ENCODE measurements at regions not wholly inside any gene's neighbourhood (a gene's known extent, or its start where the extent isn't known, plus 50 kb on each side); places are given as distances from the start of the nearest gene placed in this dataset.

DNA sequence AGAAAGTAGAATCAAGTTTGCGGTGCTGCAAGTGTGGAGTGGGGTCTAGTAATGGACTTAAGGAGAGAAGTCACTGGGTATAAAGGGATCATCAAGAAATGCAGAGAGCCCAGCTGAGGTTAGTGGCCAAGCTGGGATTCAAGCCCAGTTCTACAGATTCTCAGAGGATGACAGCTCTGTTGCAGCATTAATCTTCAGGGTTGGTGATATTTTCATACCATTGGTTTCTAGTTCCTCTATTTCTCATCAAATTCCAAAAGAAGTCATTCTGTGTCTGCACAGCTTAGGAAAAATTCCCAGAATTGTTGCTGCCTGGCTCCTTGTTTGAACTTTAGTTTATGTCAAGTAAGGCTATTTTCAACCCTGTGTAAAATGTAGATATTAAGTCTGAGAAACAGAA, 169.5 kb upstream of the NTF3 start:
- TF ChIP-seq, protein P1, sequence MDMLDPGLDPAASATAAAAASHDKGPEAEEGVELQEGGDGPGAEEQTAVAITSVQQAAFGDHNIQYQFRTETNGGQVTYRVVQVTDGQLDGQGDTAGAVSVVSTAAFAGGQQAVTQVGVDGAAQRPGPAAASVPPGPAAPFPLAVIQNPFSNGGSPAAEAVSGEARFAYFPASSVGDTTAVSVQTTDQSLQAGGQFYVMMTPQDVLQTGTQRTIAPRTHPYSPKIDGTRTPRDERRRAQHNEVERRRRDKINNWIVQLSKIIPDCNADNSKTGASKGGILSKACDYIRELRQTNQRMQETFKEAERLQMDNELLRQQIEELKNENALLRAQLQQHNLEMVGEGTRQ (IDR thresholded peaks at IDR 0.05; ENCODE audit: borderline replicate concordance, low read depth, low read length): no peak
- no peak for TF ChIP-seq EP300 (IDR thresholded peaks at IDR 0.05; ENCODE audit: borderline replicate concordance in 1 of 2, low read depth in 1 of 2, low read length in 1 of 2)
- TF ChIP-seq RAD21 (IDR thresholded peaks at IDR 0.05; ENCODE audit: low read length): no peak
- no peak for TF ChIP-seq ELF1 (IDR thresholded peaks at IDR 0.05)
- TF ChIP-seq, protein P2, sequence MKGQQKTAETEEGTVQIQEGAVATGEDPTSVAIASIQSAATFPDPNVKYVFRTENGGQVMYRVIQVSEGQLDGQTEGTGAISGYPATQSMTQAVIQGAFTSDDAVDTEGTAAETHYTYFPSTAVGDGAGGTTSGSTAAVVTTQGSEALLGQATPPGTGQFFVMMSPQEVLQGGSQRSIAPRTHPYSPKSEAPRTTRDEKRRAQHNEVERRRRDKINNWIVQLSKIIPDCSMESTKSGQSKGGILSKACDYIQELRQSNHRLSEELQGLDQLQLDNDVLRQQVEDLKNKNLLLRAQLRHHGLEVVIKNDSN (IDR thresholded peaks at IDR 0.05; ENCODE audit: borderline replicate concordance, low read depth): no peak
- no peak for TF ChIP-seq YY1 (IDR thresholded peaks at IDR 0.05; ENCODE audit: low read depth)
- TF ChIP-seq SMC3 (IDR thresholded peaks at IDR 0.05; ENCODE audit: low read depth, low read length): no peak
- TF ChIP-seq, protein P3, sequence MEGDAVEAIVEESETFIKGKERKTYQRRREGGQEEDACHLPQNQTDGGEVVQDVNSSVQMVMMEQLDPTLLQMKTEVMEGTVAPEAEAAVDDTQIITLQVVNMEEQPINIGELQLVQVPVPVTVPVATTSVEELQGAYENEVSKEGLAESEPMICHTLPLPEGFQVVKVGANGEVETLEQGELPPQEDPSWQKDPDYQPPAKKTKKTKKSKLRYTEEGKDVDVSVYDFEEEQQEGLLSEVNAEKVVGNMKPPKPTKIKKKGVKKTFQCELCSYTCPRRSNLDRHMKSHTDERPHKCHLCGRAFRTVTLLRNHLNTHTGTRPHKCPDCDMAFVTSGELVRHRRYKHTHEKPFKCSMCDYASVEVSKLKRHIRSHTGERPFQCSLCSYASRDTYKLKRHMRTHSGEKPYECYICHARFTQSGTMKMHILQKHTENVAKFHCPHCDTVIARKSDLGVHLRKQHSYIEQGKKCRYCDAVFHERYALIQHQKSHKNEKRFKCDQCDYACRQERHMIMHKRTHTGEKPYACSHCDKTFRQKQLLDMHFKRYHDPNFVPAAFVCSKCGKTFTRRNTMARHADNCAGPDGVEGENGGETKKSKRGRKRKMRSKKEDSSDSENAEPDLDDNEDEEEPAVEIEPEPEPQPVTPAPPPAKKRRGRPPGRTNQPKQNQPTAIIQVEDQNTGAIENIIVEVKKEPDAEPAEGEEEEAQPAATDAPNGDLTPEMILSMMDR (IDR thresholded peaks at IDR 0.05): no peak
- no peak for TF ChIP-seq RCOR1 (IDR thresholded peaks at IDR 0.05; ENCODE audit: low read length)
- TF ChIP-seq, protein P4, sequence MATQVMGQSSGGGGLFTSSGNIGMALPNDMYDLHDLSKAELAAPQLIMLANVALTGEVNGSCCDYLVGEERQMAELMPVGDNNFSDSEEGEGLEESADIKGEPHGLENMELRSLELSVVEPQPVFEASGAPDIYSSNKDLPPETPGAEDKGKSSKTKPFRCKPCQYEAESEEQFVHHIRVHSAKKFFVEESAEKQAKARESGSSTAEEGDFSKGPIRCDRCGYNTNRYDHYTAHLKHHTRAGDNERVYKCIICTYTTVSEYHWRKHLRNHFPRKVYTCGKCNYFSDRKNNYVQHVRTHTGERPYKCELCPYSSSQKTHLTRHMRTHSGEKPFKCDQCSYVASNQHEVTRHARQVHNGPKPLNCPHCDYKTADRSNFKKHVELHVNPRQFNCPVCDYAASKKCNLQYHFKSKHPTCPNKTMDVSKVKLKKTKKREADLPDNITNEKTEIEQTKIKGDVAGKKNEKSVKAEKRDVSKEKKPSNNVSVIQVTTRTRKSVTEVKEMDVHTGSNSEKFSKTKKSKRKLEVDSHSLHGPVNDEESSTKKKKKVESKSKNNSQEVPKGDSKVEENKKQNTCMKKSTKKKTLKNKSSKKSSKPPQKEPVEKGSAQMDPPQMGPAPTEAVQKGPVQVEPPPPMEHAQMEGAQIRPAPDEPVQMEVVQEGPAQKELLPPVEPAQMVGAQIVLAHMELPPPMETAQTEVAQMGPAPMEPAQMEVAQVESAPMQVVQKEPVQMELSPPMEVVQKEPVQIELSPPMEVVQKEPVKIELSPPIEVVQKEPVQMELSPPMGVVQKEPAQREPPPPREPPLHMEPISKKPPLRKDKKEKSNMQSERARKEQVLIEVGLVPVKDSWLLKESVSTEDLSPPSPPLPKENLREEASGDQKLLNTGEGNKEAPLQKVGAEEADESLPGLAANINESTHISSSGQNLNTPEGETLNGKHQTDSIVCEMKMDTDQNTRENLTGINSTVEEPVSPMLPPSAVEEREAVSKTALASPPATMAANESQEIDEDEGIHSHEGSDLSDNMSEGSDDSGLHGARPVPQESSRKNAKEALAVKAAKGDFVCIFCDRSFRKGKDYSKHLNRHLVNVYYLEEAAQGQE (IDR thresholded peaks at IDR 0.05; ENCODE audit: low read depth, low read length): no peak
